GM21825 (cell line): ENCODE measurements at regions not wholly inside any gene's neighbourhood (a gene's known extent, or its start where the extent isn't known, plus 50 kb on each side); places are given as distances from the start of the nearest gene placed in this dataset.

ENCODE experiments used
- ATAC-seq: cut with Tn5 transposase; IDR thresholded peaks from one replicate; pipeline ENCODE4 v1.9.1; 2021; ENCODE audit warnings: mild to moderate bottlenecking, moderate library complexity; ENCODE audit not compliant: unreplicated experiment

DNA sequence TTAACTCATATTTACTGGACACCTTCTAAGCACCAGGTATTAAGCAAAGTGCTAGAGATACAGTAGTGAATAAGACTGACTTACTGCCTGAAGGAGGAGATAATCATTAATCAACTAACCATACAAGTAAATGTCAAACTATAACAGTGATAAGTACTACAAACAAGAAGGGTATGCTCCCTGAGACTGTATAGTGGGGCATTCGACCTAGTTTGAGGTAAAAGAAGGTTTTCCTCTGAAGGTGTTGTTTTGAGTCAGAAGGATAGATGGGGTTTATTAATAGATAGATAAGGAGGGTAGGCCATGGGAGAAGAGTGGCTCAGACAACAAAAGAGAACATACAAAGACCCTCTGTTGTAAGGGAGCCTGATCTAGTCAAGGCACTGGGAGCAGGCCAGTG, 105.4 kb downstream of the DDIT4L start:
- ATAC-seq: no peak

DNA sequence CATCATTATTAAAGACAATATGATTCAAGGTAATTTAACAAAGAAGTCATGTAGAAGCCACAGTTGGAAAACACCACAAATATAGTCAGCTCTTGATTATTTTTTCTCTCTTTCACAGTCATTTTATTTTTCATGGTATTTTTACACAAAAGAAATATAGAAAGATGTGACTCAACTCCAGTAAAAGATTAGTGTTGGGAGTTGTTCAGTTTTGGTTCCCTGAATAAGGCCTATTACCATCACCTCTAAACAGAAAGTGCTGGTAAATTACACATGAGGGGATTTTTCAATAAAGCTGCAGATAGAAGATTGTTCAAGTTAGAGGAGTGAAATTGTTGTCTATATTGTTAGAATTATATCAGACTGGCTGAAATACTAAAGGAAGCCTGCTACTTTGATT, 107.0 kb downstream of the DDIT4L start:
- peak; percentile 25 for ATAC-seq

GRCh38 chr4:100082852-100083251, 107.4 kb downstream of the DDIT4L start:
- ATAC-seq: peak; percentile 38

- no peak for ATAC-seq
Observed at GRCh38 chr4:100081491-100081890, 108.8 kb downstream of the DDIT4L start.

DNA sequence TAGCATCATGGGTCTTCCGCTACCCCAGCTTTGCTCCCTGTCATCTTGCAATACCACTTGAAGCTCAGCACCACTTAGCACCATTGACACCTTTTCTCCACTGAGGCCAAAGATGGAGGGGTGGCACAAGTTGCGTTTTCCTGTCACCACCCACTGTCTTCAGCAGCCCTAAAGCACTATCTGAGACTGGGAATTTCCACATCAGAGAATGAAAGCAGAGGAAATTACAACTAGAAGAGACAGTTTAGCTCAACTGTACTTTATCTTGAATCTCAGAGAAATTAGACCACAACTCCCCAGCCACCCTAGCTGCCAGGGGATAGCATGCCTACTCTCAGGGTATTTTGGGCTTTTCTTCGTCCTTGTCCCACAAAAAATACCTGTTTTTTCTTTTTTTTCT, 111.0 kb downstream of the DDIT4L start:
- ATAC-seq: no peak

- no peak for ATAC-seq
Observed at GRCh38 chr4:100076753-100077152, 113.5 kb downstream of the DDIT4L start.

DNA sequence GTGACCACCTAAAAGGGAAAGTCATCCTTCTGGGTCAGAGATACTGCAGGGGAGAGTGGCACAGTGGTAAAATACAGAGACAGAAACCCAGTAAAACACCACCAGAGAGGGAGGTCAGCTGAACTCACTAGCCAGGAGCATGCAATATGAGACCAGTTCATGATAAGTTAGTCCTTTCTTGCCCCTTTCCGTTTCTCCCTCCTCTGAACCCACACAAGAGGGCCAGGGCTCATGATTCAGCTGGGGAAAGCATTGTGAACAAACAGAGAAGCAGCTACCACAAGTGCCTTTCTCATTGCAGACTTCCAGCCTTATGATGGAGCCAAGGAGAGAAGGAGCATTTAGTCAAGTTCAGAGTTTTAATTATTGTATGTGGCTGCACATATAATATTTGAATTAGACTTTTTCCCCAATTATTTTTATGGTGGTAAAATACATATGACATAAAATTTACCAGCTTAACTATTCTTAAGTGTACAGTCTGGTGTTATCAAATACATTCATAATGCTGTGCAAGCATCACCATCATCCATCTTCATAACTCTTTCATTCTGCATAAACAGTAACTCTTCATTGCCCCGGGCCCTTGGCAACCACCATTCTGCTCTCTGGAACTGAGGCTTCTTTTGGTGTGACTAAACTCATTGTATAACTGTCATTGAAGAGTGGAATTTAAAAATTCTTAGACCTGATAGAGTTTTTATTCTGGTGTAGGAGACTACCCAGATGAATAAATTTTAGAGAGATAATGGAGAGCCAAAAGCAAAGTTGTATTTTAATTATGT, 114.6 kb downstream of the DDIT4L start:
- no peak for ATAC-seq

DNA sequence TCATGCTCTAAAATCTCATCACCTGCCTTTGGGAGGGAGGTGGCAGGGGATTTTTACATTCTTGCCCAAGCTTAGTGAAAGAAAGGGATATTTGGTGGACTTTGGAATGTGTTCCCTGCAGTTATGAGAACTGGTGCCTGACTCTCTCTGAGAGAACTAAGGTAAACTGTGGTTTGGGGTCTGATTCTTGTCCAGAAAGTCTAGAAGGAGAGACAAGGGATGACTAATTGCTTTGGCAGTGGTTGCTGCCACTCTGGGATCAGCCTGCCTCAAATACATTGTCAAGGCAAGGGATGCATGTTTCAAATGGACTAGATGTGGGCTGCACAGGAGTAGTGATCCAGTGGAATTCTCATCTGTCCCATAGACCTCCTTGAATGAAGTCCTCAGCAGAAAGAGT, 115.2 kb downstream of the DDIT4L start:
- ATAC-seq: no peak

- no peak for ATAC-seq
Observed at GRCh38 chr4:100071506-100071905, 118.8 kb downstream of the DDIT4L start.

GRCh38 chr4:100070868-100071267, 119.4 kb downstream of the DDIT4L start:
- no peak for ATAC-seq

- ATAC-seq: no peak
Observed at GRCh38 chr4:100069207-100069606, 119.1 kb upstream of the H2AZ1 start.

DNA sequence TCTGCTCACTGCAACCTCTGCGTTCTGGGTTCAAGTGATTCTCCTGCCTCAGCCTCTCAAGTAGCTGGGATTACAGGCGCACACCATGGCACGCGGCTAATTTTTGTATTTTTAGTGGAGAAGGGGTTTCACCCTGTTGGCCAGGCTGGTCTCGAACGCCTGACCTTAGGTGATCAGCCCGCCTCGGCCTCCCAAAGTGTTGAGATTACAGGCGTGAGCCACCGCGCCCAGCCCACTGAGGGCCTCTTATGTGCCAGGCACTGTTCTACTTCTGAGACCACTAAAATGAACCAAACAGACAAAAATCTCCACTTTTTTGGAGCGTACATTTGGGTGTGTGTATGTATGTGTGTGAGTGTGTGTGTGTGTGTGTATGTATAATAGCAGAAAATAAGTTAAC, 117.2 kb upstream of the H2AZ1 start:
- ATAC-seq: no peak

GRCh38 chr4:100063355-100063754, 113.3 kb upstream of the H2AZ1 start:
- no peak for ATAC-seq

GRCh38 chr4:100062921-100063320, 112.8 kb upstream of the H2AZ1 start:
- no peak for ATAC-seq

- no peak for ATAC-seq
Observed at GRCh38 chr4:100061835-100062234, 111.8 kb upstream of the H2AZ1 start.

GRCh38 chr4:100060765-100061416, 110.8 kb upstream of the H2AZ1 start:
- peak; percentile 67 for ATAC-seq

DNA sequence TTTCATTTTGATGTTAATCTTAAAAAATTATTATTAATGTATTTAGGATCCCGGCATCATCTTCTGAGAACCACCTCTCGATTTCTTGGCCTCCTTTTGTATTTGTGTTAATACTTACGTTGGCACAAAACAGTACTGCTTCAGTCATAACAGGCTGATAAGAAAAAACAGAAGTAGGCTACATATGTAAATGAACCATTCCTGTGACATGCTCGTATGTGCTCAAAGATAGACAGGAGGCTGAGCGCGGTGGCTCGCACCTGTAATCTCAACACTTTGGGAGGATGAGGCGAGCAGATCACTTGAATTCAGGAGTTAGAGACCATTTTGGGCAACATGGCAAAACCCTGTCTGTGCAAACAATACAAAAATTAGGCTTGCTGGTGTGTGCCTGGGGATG, 109.4 kb upstream of the H2AZ1 start:
- ATAC-seq: no peak

- ATAC-seq: no peak
Observed at GRCh38 chr4:100056701-100057100, 106.6 kb upstream of the H2AZ1 start.

DNA sequence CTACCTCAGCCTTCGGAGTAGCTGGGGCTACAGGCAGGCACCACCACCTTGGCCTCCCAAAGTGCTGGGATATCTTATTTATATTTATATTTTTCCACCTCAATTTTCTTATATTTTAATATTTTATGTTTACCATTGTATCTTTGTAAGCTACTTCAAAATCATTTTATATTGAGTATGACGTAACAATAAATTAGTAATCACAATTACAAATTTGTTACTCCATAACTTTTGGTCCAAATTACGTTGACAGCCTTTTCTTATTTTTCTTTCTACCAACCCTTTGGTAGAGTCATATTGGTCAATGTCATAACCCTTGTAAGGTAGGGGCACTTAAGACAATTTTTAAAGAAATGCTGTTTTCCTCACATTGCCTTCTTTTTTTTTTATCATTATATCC, 104.0 kb upstream of the H2AZ1 start:
- no peak for ATAC-seq

DNA sequence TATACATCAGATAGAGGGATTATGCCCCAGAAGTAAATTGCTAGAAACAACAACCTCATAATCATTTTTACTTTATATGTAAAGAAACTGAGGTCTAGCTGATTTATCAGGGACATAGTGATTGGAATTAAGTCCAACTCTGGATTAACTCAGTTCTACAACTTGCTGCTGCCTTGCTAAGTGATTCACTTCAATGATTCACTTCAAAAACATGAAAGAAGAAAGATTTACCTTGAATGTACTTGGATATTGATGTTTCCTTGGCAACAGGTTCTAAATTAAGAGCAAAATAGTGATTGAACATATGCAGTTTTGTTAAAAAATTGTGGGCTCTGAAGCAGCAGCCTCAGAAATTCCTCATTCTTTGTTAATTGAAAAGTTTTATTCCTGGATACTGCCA, 99.8 kb upstream of the H2AZ1 start:
- no peak for ATAC-seq

- no peak for ATAC-seq
Observed at GRCh38 chr4:100042711-100043110, 92.6 kb upstream of the H2AZ1 start.

- ATAC-seq: no peak
Observed at GRCh38 chr4:100042235-100042634, 92.2 kb upstream of the H2AZ1 start.

- no peak for ATAC-seq
Observed at GRCh38 chr4:100041646-100042045, 91.6 kb upstream of the H2AZ1 start.
